ENCODE measurements at regions not wholly inside any gene's neighbourhood (a gene's known extent, or its start where the extent isn't known, plus 50 kb on each side); places are given as distances from the start of the nearest gene placed in this dataset.
"Not testable (repeated sequence)": the region's sequence is repeated elsewhere in the genome, so short reads cannot be mapped to it uniquely, and the experiment has no call there.

GRCh38 chr16:9348912-9349311 lies 257.5 kb downstream of the HAPSTR1 start:
- ATAC-seq (replicated peaks) = no peak
- Mint-ChIP-seq H3K4me1 (ENCODE audit: low read depth in 2 of 2) (no peaks in the 10 kb centered on the region), H3K27me3 (no peaks in the 10 kb centered on the region), H3K27ac (no peak overlapping the region), H3K36me3 (ENCODE audit: insufficient read depth) (no peaks in the 10 kb centered on the region), H3K4me3 (no peak overlapping the region), H3K9me3 (no peaks in the 10 kb centered on the region)
- DNase-seq = no peak

- not testable (repeated sequence) for H3K27me3 Mint-ChIP-seq; ATAC-seq (replicated peaks); H3K4me3 Mint-ChIP-seq; H3K9me3 Mint-ChIP-seq; H3K27ac Mint-ChIP-seq; H3K36me3 Mint-ChIP-seq (ENCODE audit: insufficient read depth); DNase-seq; H3K4me1 Mint-ChIP-seq (ENCODE audit: low read depth in 2 of 2)
These were observed 258.0 kb downstream of the HAPSTR1 start for GRCh38 chr16:9349373-9349960.

GRCh38 chr16:9350119-9350799 lies 258.8 kb downstream of the HAPSTR1 start:
- ATAC-seq (replicated peaks); H3K27ac Mint-ChIP-seq; H3K4me1 Mint-ChIP-seq (ENCODE audit: low read depth in 2 of 2): not testable (repeated sequence)

GRCh38 chr16:9351440-9351839 lies 260.0 kb downstream of the HAPSTR1 start:
- Mint-ChIP-seq H3K27me3 (no peaks in the 10 kb centered on the region), H3K27ac (no peak overlapping the region), H3K4me3 (no peak overlapping the region), H3K4me1 (ENCODE audit: low read depth in 2 of 2) (no peaks in the 10 kb centered on the region), H3K9me3 (peaks cover 0 to 7% of the 10 kb centered on the region in 2 donors), H3K36me3 (ENCODE audit: insufficient read depth) (no peaks in the 10 kb centered on the region)
- ATAC-seq (replicated peaks) (no peak), DNase-seq (no peak)

More at GRCh38 chr16:9350119-9350799, 258.8 kb downstream of the HAPSTR1 start:
- H3K4me3 Mint-ChIP-seq; DNase-seq; H3K27me3 Mint-ChIP-seq; H3K36me3 Mint-ChIP-seq (ENCODE audit: insufficient read depth); H3K9me3 Mint-ChIP-seq: not testable (repeated sequence)

- Mint-ChIP-seq H3K9me3 (peaks cover 0 to 8% of the 10 kb centered on the region in 2 donors), H3K27me3 (no peaks in the 10 kb centered on the region), H3K4me3 (no peak overlapping the region), H3K36me3 (ENCODE audit: insufficient read depth) (no peaks in the 10 kb centered on the region), H3K27ac (no peak overlapping the region), H3K4me1 (ENCODE audit: low read depth in 2 of 2) (no peaks in the 10 kb centered on the region)
- ATAC-seq (replicated peaks) (no peak), DNase-seq (no peak)
These were observed 260.5 kb downstream of the HAPSTR1 start for GRCh38 chr16:9351841-9352434.

- no peak overlapping the region for H3K27ac Mint-ChIP-seq
- no peak for DNase-seq
- H3K27me3 Mint-ChIP-seq = no peaks in the 10 kb centered on the region
- H3K4me3 Mint-ChIP-seq = no peak overlapping the region
- H3K36me3 Mint-ChIP-seq (ENCODE audit: insufficient read depth) = no peaks in the 10 kb centered on the region
- H3K4me1 Mint-ChIP-seq (ENCODE audit: low read depth in 2 of 2) = no peaks in the 10 kb centered on the region
- peaks cover 2 to 16% of the 10 kb centered on the region in 2 donors for H3K9me3 Mint-ChIP-seq
- no peak for ATAC-seq (replicated peaks)
These were observed 266.4 kb downstream of the HAPSTR1 start for GRCh38 chr16:9357829-9358228.

GRCh38 chr16:9360075-9360474 lies 268.6 kb downstream of the HAPSTR1 start:
- Mint-ChIP-seq H3K9me3 (peaks cover 5 to 22% of the 10 kb centered on the region in 2 donors), H3K4me1 (ENCODE audit: low read depth in 2 of 2) (no peaks in the 10 kb centered on the region), H3K4me3 (no peak overlapping the region), H3K27ac (no peak overlapping the region), H3K36me3 (ENCODE audit: insufficient read depth) (no peaks in the 10 kb centered on the region), H3K27me3 (no peaks in the 10 kb centered on the region)
- ATAC-seq (replicated peaks) = no peak
- DNase-seq = no peak

- H3K27me3 Mint-ChIP-seq = no peaks in the 10 kb centered on the region
- peaks cover 5 to 13% of the 10 kb centered on the region in 2 donors for H3K9me3 Mint-ChIP-seq
- no peak for ATAC-seq (replicated peaks)
- H3K36me3 Mint-ChIP-seq (ENCODE audit: insufficient read depth) = no peaks in the 10 kb centered on the region
- H3K4me3 Mint-ChIP-seq = no peak overlapping the region
- DNase-seq = no peak
- H3K27ac Mint-ChIP-seq = no peak overlapping the region
- no peaks in the 10 kb centered on the region for H3K4me1 Mint-ChIP-seq (ENCODE audit: low read depth in 2 of 2)
These were observed 270.6 kb downstream of the HAPSTR1 start for GRCh38 chr16:9362050-9362449.

- peaks cover 5 to 7% of the 10 kb centered on the region in 2 donors for H3K9me3 Mint-ChIP-seq
- H3K36me3 Mint-ChIP-seq (ENCODE audit: insufficient read depth) = no peaks in the 10 kb centered on the region
- DNase-seq (no peak), ATAC-seq (replicated peaks) (no peak)
- no peak overlapping the region for H3K27ac Mint-ChIP-seq
- H3K4me3 Mint-ChIP-seq = no peak overlapping the region
- H3K4me1 Mint-ChIP-seq (ENCODE audit: low read depth in 2 of 2) = no peaks in the 10 kb centered on the region
- H3K27me3 Mint-ChIP-seq = no peaks in the 10 kb centered on the region
These were observed 271.2 kb downstream of the HAPSTR1 start for GRCh38 chr16:9362604-9363003.

GRCh38 chr16:9363520-9363919 lies 272.1 kb downstream of the HAPSTR1 start:
- Mint-ChIP-seq H3K27ac (no peak overlapping the region), H3K4me3 (no peak overlapping the region), H3K27me3 (no peaks in the 10 kb centered on the region), H3K9me3 (peaks cover 5 to 6% of the 10 kb centered on the region in 2 donors), H3K4me1 (ENCODE audit: low read depth in 2 of 2) (no peaks in the 10 kb centered on the region), H3K36me3 (ENCODE audit: insufficient read depth) (no peaks in the 10 kb centered on the region)
- DNase-seq = no peak
- no peak for ATAC-seq (replicated peaks)

- H3K4me1 Mint-ChIP-seq (ENCODE audit: low read depth in 2 of 2) = no peaks in the 10 kb centered on the region
- no peak for DNase-seq
- no peak for ATAC-seq (replicated peaks)
These were observed 273.4 kb downstream of the HAPSTR1 start for GRCh38 chr16:9364721-9365369.

GRCh38 chr16:9365370-9365728 lies 273.9 kb downstream of the HAPSTR1 start:
- no peak for ATAC-seq (replicated peaks)
- H3K27me3 Mint-ChIP-seq = peaks cover 0 to 5% of the 10 kb centered on the region in 2 donors
- DNase-seq = no peak
- no peak overlapping the region for H3K27ac Mint-ChIP-seq
- no peaks in the 10 kb centered on the region for H3K4me1 Mint-ChIP-seq (ENCODE audit: low read depth in 2 of 2)
- H3K4me3 Mint-ChIP-seq = no peak overlapping the region
- H3K36me3 Mint-ChIP-seq (ENCODE audit: insufficient read depth) = no peaks in the 10 kb centered on the region
- peaks cover 3 to 6% of the 10 kb centered on the region in 2 donors for H3K9me3 Mint-ChIP-seq

More at GRCh38 chr16:9364721-9365369, 273.4 kb downstream of the HAPSTR1 start:
- Mint-ChIP-seq H3K9me3 (peaks cover 3 to 6% of the 10 kb centered on the region in 2 donors), H3K4me3 (no peak overlapping the region), H3K36me3 (ENCODE audit: insufficient read depth) (no peaks in the 10 kb centered on the region), H3K27me3 (no peaks in the 10 kb centered on the region), H3K27ac (no peak overlapping the region)

GRCh38 chr16:9366048-9366969 lies 274.9 kb downstream of the HAPSTR1 start:
- Mint-ChIP-seq H3K27ac (no peak overlapping the region), H3K9me3 (peaks cover 3 to 6% of the 10 kb centered on the region in 2 donors), H3K4me3 (no peak overlapping the region), H3K36me3 (ENCODE audit: insufficient read depth) (no peaks in the 10 kb centered on the region), H3K27me3 (peaks cover 0 to 8% of the 10 kb centered on the region in 2 donors), H3K4me1 (ENCODE audit: low read depth in 2 of 2) (no peaks in the 10 kb centered on the region)
- DNase-seq (no peak), ATAC-seq (replicated peaks) (no peak)
